K562 (cell line): ENCODE measurements at regions not wholly inside any gene's neighbourhood (a gene's known extent, or its start where the extent isn't known, plus 50 kb on each side); places are given as distances from the start of the nearest gene placed in this dataset.

ENCODE experiments used
- FOXK1 ChIP-seq: sonication (generic); formaldehyde crosslinking; IDR thresholded peaks from 2 replicates; pipeline ENCODE4 v1.8.0; 2022; ENCODE audit warnings: missing genetic modification reagents, mild to moderate bottlenecking, borderline replicate concordance
- FOXM1 ChIP-seq, 2 experiments: fragments of 450-650 bp in 1 of 2; sonication (generic) in 1 of 2; formaldehyde crosslinking in 1 of 2; IDR thresholded peaks; 2 replicates each; pipeline versions ENCODE4 v1.6.1 to v1.9.0; 2017 to 2022; ENCODE audit warnings: low read depth in 2 of 2, mild to moderate bottlenecking in 2 of 2, missing genetic modification reagents in 1 of 2, moderate library complexity in 1 of 2
- GTF3C2 ChIP-seq: IDR thresholded peaks from 3 replicates; pipeline ENCODE4 v1.6.1; 2011; ENCODE audit warnings: borderline replicate concordance, mild to moderate bottlenecking, moderate library complexity; ENCODE audit not compliant: insufficient read length; ENCODE audit errors: extremely low read depth
- KAT8 ChIP-seq: fragments of 450-650 bp; IDR thresholded peaks from 2 replicates; pipeline ENCODE4 v1.6.1; 2016; ENCODE audit warnings: low read depth, mild to moderate bottlenecking
- MITF ChIP-seq: IDR thresholded peaks from 2 replicates; pipeline ENCODE4 v1.6.1; 2014; ENCODE audit warnings: antibody characterized with exemption
- NFE2 ChIP-seq: IDR thresholded peaks from 2 replicates; pipeline ENCODE4 v1.6.1; 2014; ENCODE audit warnings: antibody characterized with exemption, low read depth
- PHF20 ChIP-seq: fragments of 450-650 bp; IDR thresholded peaks from 2 replicates; pipeline ENCODE4 v1.6.1; 2018; ENCODE audit not compliant: partially characterized antibody
- RBFOX2 ChIP-seq: fragments of 200-400 bp; formaldehyde crosslinking; IDR thresholded peaks from 2 replicates; pipeline ENCODE4 v1.6.1; 2017; ENCODE audit warnings: low read depth, mild to moderate bottlenecking, low read length, moderate library complexity
- SOX6 ChIP-seq: fragments of 450-650 bp; IDR thresholded peaks from 2 replicates; pipeline ENCODE4 v1.6.1; 2014; ENCODE audit warnings: mild to moderate bottlenecking
- TAF1 ChIP-seq: IDR thresholded peaks from 2 replicates; pipeline ENCODE4 v1.6.1; 2011; ENCODE audit warnings: mild to moderate bottlenecking, low read length, moderate library complexity; ENCODE audit not compliant: insufficient read depth, control insufficient read depth, severe bottlenecking; ENCODE audit errors: extremely low read depth
- TCF3 ChIP-seq: sonication (generic); formaldehyde crosslinking; IDR thresholded peaks from 2 replicates; pipeline ENCODE4 v1.4.0; 2020; ENCODE audit warnings: mild to moderate bottlenecking, missing genetic modification reagents
- THRA ChIP-seq: fragments of 450-650 bp; IDR thresholded peaks from 2 replicates; pipeline ENCODE4 v1.6.1; 2017; ENCODE audit warnings: mild to moderate bottlenecking, moderate library complexity
- TRIM25 ChIP-seq: fragments of 450-650 bp; IDR thresholded peaks from 2 replicates; pipeline ENCODE4 v1.7.0; 2016; ENCODE audit warnings: borderline replicate concordance
- XRCC4 ChIP-seq: IDR thresholded peaks from one replicate; pipeline ENCODE4 v1.6.1; 2011; ENCODE audit not compliant: insufficient read depth, insufficient read length; ENCODE audit errors: extremely low read depth
- ZBTB43 ChIP-seq: sonication (generic); formaldehyde crosslinking; IDR thresholded peaks from 2 replicates; pipeline ENCODE4 v1.8.0; 2023; ENCODE audit warnings: mild to moderate bottlenecking, missing genetic modification reagents
- ZFP91 ChIP-seq: sonication (generic); formaldehyde crosslinking; IDR thresholded peaks from 2 replicates; pipeline ENCODE4 v1.8.0; 2022; ENCODE audit warnings: mild to moderate bottlenecking, missing genetic modification reagents
- ZNF282 ChIP-seq: sonication (generic); formaldehyde crosslinking; IDR thresholded peaks from 2 replicates; pipeline ENCODE4 v1.8.1; 2023; ENCODE audit warnings: missing genetic modification reagents
- ZNF311 ChIP-seq: fragments of 250-450 bp; sonication (Bioruptor Pico); IDR thresholded peaks from 2 replicates; pipeline ENCODE4 v1.4.0; 2020; ENCODE audit warnings: mild to moderate bottlenecking, moderate library complexity

- TF ChIP-seq FOXM1 (IDR thresholded peaks at IDR 0.05; ENCODE audit: low read depth) = no peak
- TF ChIP-seq FOXM1 (CRISPR knock-in tag; IDR thresholded peaks at IDR 0.05; ENCODE audit: low read depth) = no peak
- TF ChIP-seq MITF = no peak
- no peak for TF ChIP-seq ZBTB43 (CRISPR knock-in tag)
- TF ChIP-seq ZNF311 (CRISPR knock-in tag) = no peak
- no peak for TF ChIP-seq PHF20
- peak; percentile 55; the same call in 1 of the 2 replicates for TF ChIP-seq SOX6
- TF ChIP-seq THRA = no peak
- 0 out of 2 replicates have a peak, but pooled peaks have one; percentile 9 for TF ChIP-seq NFE2
- TF ChIP-seq KAT8 = no peak
- no peak for TF ChIP-seq XRCC4
- TF ChIP-seq ZNF282 = no peak
- no peak for TF ChIP-seq TCF3 (CRISPR knock-in tag)
- TF ChIP-seq GTF3C2 = no peak
- no peak for TF ChIP-seq TRIM25
- no peak for TF ChIP-seq FOXK1
- TF ChIP-seq TAF1 = no peak
- TF ChIP-seq ZFP91 = no peak
- TF ChIP-seq RBFOX2 = no peak
Observed at GRCh38 chr6:14921170-14921569, 324.7 kb upstream of the JARID2 start (continued).
